Parathyroid adenoma (tissue), 2 donors: ENCODE measurements at regions not wholly inside any gene's neighbourhood (a gene's known extent, or its start where the extent isn't known, plus 50 kb on each side); places are given as distances from the start of the nearest gene placed in this dataset.

Experiments
- H2AFZ ChIP-seq: fragments of 300-600 bp; sonication (generic); one replicate; pipeline ENCODE4 v1.7.0; 2017; ENCODE audit warnings: antibody characterized with exemption, mild to moderate bottlenecking
- H3K27ac ChIP-seq: fragments of 300-600 bp; sonication (generic); one replicate; pipeline ENCODE4 v1.7.0; 2017
- H3K27me3 ChIP-seq: fragments of 300-600 bp; sonication (generic); one replicate; pipeline ENCODE4 v1.7.0; 2017; ENCODE audit warnings: low read length; ENCODE audit not compliant: control insufficient read depth, insufficient read depth
- H3K36me3 ChIP-seq: fragments of 300-600 bp; sonication (generic); one replicate; pipeline ENCODE4 v1.7.0; 2017; ENCODE audit warnings: low read length; ENCODE audit not compliant: control insufficient read depth, insufficient read depth
- H3K4me1 ChIP-seq: fragments of 300-600 bp; sonication (generic); one replicate; pipeline ENCODE4 v1.7.0; 2017; ENCODE audit warnings: control low read depth
- H3K4me2 ChIP-seq: fragments of 300-600 bp; sonication (generic); one replicate; pipeline ENCODE4 v1.7.0; 2017; ENCODE audit warnings: low read length
- H3K4me3 ChIP-seq: fragments of 300-600 bp; sonication (generic); one replicate; pipeline ENCODE4 v1.7.0; 2017; ENCODE audit warnings: low read depth, low read length
- H3K79me2 ChIP-seq: fragments of 300-600 bp; sonication (generic); one replicate; pipeline ENCODE4 v1.7.0; 2017; ENCODE audit warnings: control low read depth
- H3K9ac ChIP-seq: fragments of 300-600 bp; sonication (generic); one replicate; pipeline ENCODE4 v1.7.0; 2017; ENCODE audit warnings: mild to moderate bottlenecking
- H3K9me3 ChIP-seq: fragments of 300-600 bp; sonication (generic); one replicate; pipeline ENCODE4 v1.7.0; 2017; ENCODE audit warnings: low read length; ENCODE audit not compliant: control insufficient read depth
- CTCF ChIP-seq: fragments of 300-600 bp; sonication (generic); IDR thresholded peaks from one replicate; pipeline ENCODE4 v1.7.0; 2017; ENCODE audit warnings: antibody characterized with exemption, mild to moderate bottlenecking
- donor health status: primary hyperparathyroidism.

DNA sequence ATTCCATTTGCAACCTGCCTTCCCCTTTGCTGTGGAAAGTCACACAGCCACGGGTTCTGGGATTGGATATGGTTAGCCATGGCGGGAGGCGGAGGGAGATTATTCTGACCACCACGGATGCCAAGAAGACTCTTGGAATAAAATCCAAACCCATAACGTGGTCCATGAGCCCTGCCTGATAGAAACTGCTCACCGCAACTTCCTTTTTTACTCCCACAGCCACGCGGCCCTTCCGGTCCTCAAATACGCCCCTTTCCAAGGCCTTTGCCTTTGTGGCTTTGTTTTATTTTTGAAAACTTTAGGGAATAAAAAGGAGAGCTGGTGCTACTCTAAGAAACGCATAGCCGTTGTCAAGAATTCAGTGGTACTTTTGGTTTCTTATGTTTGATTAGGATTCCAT, 602.5 kb upstream of the CDH4 start:
- Histone ChIP-seq H3K27ac (no peak overlapping the region), H3K4me1 (no peaks in the 10 kb centered on the region), H3K36me3 (no peaks in the 10 kb centered on the region), H3K4me3 (no peak overlapping the region), H3K9ac (no peak overlapping the region), H3K79me2 (no peaks in the 10 kb centered on the region), H3K4me2 (no peak overlapping the region), H2AFZ (no peak overlapping the region), H3K9me3 (no peaks in the 10 kb centered on the region), H3K27me3 (no peaks in the 10 kb centered on the region)
- TF ChIP-seq CTCF, result no peak

DNA sequence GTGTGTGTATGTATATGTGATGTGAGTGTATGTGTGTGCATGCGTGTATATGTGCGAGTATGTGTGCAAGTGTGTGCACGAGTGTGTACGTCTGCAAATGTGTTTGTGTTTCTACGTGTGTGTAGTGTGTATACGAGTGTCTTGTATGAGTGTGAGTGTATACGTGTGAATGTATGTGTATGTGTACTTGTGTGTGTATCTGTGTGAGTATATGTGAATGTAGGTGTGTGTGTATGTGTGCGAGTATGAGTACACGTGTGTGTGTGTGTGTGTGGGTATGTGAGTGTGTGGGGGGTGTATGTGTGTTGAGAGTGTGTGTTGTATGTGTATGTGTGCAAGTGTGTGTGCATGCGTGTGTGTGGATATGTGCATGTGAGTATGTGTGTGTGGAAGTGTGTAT, 602.0 kb upstream of the CDH4 start:
- Histone ChIP-seq H3K4me2 (no peak overlapping the region), H3K27me3 (no peaks in the 10 kb centered on the region), H3K4me3 (no peak overlapping the region), H3K36me3 (no peaks in the 10 kb centered on the region), H3K9ac (no peak overlapping the region), H3K27ac (no peak overlapping the region), H3K79me2 (no peaks in the 10 kb centered on the region), H2AFZ (no peak overlapping the region), H3K9me3 (no peaks in the 10 kb centered on the region), H3K4me1 (no peaks in the 10 kb centered on the region)
- TF ChIP-seq CTCF, result no peak

GRCh38 chr20:60652046-60652445, 600.0 kb upstream of the CDH4 start:
- Histone ChIP-seq H3K9ac (no peak overlapping the region), H3K4me3 (no peak overlapping the region), H3K4me1 (no peaks in the 10 kb centered on the region), H2AFZ (no peak overlapping the region), H3K4me2 (no peak overlapping the region), H3K36me3 (no peaks in the 10 kb centered on the region), H3K27me3 (no peaks in the 10 kb centered on the region), H3K79me2 (no peaks in the 10 kb centered on the region), H3K9me3 (no peaks in the 10 kb centered on the region), H3K27ac (no peak overlapping the region)
- TF ChIP-seq CTCF, result no peak

GRCh38 chr20:60652615-60653014, 599.4 kb upstream of the CDH4 start:
- TF ChIP-seq CTCF, result no peak
- Histone ChIP-seq H3K36me3 (no peaks in the 10 kb centered on the region), H3K9me3 (no peaks in the 10 kb centered on the region)

GRCh38 chr20:60653111-60653845, 598.8 kb upstream of the CDH4 start:
- Histone ChIP-seq H3K4me3 (no peak overlapping the region), H3K4me1 (no peaks in the 10 kb centered on the region), H3K27me3 (no peaks in the 10 kb centered on the region), H3K9me3 (no peaks in the 10 kb centered on the region), H2AFZ (no peak overlapping the region), H3K36me3 (no peaks in the 10 kb centered on the region), H3K27ac (no peak overlapping the region), H3K9ac (no peak overlapping the region), H3K4me2 (no peak overlapping the region), H3K79me2 (no peaks in the 10 kb centered on the region)
- TF ChIP-seq CTCF, result no peak

More at GRCh38 chr20:60652615-60653014, 599.4 kb upstream of the CDH4 start:
- Histone ChIP-seq H3K27me3 (no peaks in the 10 kb centered on the region), H3K9ac (no peak overlapping the region), H3K4me3 (no peak overlapping the region), H3K4me2 (no peak overlapping the region), H2AFZ (no peak overlapping the region), H3K79me2 (no peaks in the 10 kb centered on the region), H3K4me1 (no peaks in the 10 kb centered on the region), H3K27ac (no peak overlapping the region)
